ENCODE measurements at regions not wholly inside any gene's neighbourhood (a gene's known extent, or its start where the extent isn't known, plus 50 kb on each side); places are given as distances from the start of the nearest gene placed in this dataset.
A peak's percentile ranks its signal among the peaks of the same experiment; 100 is the strongest.
"Not testable (repeated sequence)": the region's sequence is repeated elsewhere in the genome, so short reads cannot be mapped to it uniquely, and the experiment has no call there.

- DNase-seq (ENCODE audit: low spot score) = no peak
These were observed 722.6 kb downstream of the METTL4 start for GRCh38 chr18:1848716-1849115.

GRCh38 chr18:1849386-1849785, 721.9 kb downstream of the METTL4 start:
- DNase-seq (ENCODE audit: low spot score) = no peak

- not testable (repeated sequence) for DNase-seq (ENCODE audit: low spot score)
These were observed 714.0 kb downstream of the METTL4 start for GRCh38 chr18:1857281-1857680.

GRCh38 chr18:1861473-1861872, 709.8 kb downstream of the METTL4 start:
- no peak for DNase-seq (ENCODE audit: low spot score)

GRCh38 chr18:1865869-1866268, 705.4 kb downstream of the METTL4 start:
- DNase-seq (ENCODE audit: low spot score) = no peak

- no peak for DNase-seq (ENCODE audit: low spot score)
These were observed 699.0 kb downstream of the METTL4 start for GRCh38 chr18:1872274-1872673.

DNA sequence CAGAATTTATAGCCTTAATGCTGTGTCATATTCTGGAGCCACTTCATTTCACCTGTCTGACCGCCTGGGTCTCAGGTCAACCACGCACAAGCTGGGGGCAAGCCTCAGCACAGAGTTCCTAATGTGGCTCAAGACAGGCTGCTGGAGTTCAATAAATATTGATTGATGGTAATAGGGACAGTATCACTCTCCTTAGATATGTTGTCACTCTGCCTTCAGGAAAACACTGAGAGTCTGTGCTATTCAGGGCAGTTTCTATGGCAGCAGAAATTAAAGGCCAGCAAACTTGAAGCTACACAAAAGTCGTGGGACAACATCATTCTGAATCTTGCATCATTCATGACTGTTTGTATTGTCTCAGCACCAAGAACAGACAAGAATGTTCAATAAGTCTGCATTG, 696.1 kb downstream of the METTL4 start:
- no peak for DNase-seq (ENCODE audit: low spot score)

GRCh38 chr18:1884623-1885022, 686.7 kb downstream of the METTL4 start:
- DNase-seq (ENCODE audit: low spot score) = no peak

DNA sequence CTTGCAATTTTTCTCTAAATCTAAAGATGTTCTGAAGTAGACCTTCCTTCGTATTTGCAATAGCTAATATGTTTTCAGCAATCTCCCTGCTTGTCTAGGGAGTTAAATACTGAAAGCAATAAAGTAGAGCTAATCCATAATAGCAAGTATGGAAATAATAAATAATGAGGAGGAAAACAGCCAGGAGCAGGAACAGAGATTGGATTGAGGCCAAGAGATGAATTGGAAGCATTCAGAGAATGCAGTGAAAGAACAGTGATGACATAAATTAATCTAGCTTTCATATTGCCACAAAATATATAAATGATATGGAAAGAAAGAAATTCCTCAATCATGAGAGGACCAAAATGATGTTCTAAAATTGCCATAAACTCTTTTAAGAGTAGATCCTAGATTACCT, 679.7 kb downstream of the METTL4 start:
- no peak for DNase-seq (ENCODE audit: low spot score)

- DNase-seq (ENCODE audit: low spot score) = no peak
These were observed 679.1 kb downstream of the METTL4 start for GRCh38 chr18:1892191-1892590.

- DNase-seq (ENCODE audit: low spot score) = no peak
These were observed 675.7 kb downstream of the METTL4 start for GRCh38 chr18:1895456-1896185.

GRCh38 chr18:1906421-1906820, 664.9 kb downstream of the METTL4 start:
- DNase-seq (ENCODE audit: low spot score) = no peak

DNA sequence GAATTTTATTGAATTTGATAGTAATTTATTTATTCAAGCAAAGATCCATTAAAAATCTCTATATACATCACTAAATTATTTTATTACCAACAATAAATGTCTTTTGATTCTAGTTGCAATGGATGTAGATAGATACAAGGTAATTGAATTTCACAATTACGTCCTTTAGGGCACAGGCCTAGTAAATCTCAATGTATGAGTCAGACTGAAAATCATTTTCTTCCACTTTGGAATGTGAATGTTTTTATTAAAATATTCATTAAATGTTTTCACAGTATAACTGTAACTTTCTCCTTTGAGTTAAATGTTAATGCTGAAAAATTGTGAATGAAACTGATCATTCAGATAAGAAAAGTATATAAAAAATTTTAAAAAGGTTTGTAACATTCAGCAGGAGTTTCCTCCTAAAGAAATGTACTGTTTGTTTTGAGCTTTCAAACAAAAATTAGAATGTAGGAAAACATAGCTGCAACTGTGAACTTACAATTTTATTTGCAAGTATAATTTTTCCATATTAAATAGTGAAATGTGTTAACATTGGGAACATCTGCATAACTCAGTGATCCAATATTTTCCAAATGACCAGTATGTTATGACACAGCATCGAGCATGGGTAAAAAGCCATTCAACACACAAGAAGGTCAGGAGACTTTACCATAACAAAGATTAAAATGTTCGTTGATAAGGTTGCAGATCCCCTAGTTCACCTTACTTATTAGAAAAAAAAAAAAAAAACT, 663.7 kb downstream of the METTL4 start:
- no peak for DNase-seq (ENCODE audit: low spot score)

DNA sequence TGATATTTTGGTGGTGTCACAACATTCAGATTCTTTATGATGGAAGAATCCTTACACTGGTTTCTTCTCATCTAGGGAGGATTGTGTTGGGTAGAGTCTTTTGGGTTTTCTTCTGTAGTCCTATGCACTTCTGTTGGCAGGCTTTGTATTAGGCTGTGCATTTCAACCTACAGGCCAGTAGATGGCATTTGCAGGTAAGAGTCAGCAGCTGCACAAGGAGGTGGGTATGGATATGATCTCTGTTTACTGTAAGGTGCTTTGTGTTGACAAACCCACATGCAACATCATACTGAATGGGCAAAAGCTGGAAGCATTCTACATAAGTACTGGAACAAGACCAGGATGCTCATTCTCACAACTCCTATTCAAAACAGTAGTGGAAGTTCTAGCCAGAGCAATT, 656.8 kb downstream of the METTL4 start:
- DNase-seq (ENCODE audit: low spot score) = peak; percentile 27

DNA sequence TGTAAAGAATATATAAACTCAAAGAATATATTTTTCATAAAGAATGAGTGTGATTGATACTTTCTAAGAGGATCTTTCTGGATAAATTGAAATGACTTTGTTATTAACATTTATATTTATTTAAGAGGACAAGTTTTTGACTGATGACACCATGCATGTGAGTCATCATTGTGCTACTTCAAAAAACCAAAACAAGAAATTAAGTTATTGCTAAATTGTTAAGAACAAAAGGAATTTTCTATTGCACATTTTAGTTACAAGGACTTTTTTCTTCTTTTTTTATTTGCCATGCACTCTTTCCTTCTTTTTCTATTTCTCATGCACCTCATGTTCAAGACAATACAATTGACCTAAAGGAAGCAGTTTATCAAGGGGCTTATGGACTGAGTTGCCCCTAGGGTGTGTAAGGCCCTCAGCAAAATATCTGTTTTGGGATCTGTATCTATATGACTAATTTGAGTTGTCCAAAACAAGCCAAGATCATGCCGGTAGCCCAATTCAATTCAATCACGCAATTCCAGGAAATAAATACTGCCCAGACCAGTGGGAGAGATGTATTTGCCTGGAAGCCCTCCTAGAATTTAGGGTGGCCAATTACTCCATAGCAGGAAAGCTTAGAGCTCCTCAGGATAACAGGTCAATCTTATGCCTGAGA, 654.3 kb downstream of the METTL4 start:
- DNase-seq (ENCODE audit: low spot score) = no peak

- DNase-seq (ENCODE audit: low spot score) = no peak
These were observed 653.7 kb downstream of the METTL4 start for GRCh38 chr18:1917569-1917968.

DNA sequence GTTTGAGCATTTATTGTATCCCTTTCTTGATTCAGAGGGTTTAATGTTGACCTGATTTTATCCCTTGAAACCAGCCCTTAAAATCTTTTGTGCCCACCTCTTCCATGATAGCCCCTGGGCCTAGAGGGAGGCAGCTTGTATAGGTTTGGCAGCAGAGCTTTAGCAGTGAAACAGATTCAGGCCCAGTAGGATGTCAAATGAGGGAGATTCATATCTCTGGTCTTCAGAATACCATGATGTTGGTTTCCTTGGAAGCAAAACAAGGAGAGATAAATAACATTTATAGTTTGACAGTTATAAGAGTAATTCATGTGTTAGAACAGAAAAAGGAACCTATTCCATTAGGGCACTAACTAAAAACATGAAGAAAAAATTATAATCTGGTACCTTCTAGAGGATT, 649.2 kb downstream of the METTL4 start:
- no peak for DNase-seq (ENCODE audit: low spot score)

DNA sequence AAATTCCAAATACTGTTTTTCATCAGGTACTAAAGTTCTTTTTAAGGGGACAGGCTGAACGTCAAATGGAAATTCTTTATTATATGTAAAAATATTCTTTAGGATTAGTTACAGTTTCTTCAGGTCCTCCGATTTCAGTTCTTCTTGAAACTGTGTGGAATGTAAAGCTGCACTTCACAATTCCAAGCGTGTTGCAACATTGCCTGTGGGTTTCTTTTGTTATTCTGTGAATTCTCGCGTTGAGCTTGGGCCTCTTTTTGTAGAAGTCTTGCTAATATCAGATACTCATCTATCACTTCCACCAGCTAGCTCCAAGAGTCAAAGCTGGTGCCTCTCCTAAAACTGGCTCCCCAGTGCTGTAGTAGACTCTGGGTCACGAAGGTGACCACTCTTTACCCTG, 642.6 kb downstream of the METTL4 start:
- no peak for DNase-seq (ENCODE audit: low spot score)

DNA sequence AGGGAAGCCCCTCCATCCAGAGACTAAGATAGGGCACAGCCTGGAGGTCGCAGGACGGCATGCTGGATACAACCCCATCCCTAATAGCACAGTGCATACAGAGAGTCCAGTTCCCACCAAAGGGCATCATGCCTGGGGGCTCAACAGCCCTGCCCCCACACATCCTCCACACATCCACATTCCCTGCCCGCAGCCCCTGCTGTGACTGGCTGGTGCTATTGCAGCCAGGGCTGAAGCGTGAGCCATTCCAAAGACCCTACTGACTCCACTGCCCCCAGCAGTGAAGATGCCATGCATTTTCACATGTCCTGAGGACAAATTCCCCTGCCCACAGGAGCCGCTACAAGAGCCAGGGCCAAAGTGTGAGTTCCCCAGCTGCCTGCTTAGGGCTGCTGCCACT, 641.6 kb downstream of the METTL4 start:
- no peak for DNase-seq (ENCODE audit: low spot score)

GRCh38 chr18:1930291-1931270, 640.7 kb downstream of the METTL4 start:
- DNase-seq (ENCODE audit: low spot score) = no peak

GRCh38 chr18:1952486-1952885, 618.8 kb downstream of the METTL4 start:
- no peak for DNase-seq (ENCODE audit: low spot score)

Measured in HuH-7.5 (cell line).